Mucosa of rectum (tissue), 2 donors: ENCODE measurements at regions not wholly inside any gene's neighbourhood (a gene's known extent, or its start where the extent isn't known, plus 50 kb on each side); places are given as distances from the start of the nearest gene placed in this dataset.
"Not testable (repeated sequence)": the region's sequence is repeated elsewhere in the genome, so short reads cannot be mapped to it uniquely, and the experiment has no call there.

Experiments
- H3K27ac ChIP-seq, 2 donors: one replicate each; pipeline ENCODE4 v1.7.0; 2013; ENCODE audit warnings: inconsistent platforms in 2 of 2, low read depth in 2 of 2, low read length in 2 of 2
- H3K27me3 ChIP-seq, 2 donors: one replicate each; pipeline ENCODE4 v1.7.0; 2013; ENCODE audit warnings: low read length in 2 of 2; ENCODE audit not compliant: control insufficient read depth in 2 of 2, insufficient read depth in 2 of 2
- H3K36me3 ChIP-seq, 2 donors: one replicate each; pipeline ENCODE4 v1.7.0; 2013; ENCODE audit warnings: low read length in 2 of 2; ENCODE audit not compliant: control insufficient read depth in 2 of 2, insufficient read depth in 2 of 2
- H3K4me1 ChIP-seq, 2 donors: one replicate each; pipeline ENCODE4 v1.7.0; 2013; ENCODE audit warnings: low read length in 2 of 2, mild to moderate bottlenecking in 1 of 2; ENCODE audit not compliant: control insufficient read depth in 2 of 2, insufficient read depth in 2 of 2
- H3K4me3 ChIP-seq, 2 donors: one replicate each; pipeline ENCODE4 v1.7.0; 2013; ENCODE audit warnings: low read length in 2 of 2
- H3K9ac ChIP-seq, 2 donors: one replicate each; pipeline ENCODE4 v1.7.0; 2013; ENCODE audit warnings: low read length in 2 of 2, low read depth in 1 of 2, mild to moderate bottlenecking in 1 of 2
- H3K9me3 ChIP-seq, 2 donors: one replicate each; pipeline ENCODE4 v1.7.0; 2013; ENCODE audit warnings: low read length in 2 of 2; ENCODE audit not compliant: control insufficient read depth in 2 of 2
- donor health status: healthy.
- donor health status: Normal muscosa, but diverticular disease.

DNA sequence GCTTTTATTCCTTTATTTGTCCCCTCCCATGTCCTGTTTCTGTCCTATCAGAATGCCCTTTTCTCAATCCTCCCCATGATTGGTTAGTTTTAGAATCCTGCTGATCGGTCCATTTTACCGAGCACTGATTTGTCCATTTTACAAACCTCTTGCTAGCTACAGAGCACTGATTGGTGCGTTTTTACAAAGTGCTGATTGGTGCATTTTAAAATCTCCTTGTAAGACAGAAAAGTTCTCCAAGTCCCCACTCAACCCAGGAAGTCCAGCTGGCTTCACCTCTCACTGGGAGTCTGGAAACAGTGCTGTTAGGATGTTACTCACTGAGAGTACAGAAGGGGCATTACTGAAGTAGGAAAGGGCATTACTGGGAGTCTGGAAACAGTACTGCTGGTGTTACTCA, 461.7 kb upstream of the CDH4 start:
- H3K4me3 ChIP-seq, H3K27me3 ChIP-seq, H3K4me1 ChIP-seq, H3K9ac ChIP-seq, H3K9me3 ChIP-seq, H3K27ac ChIP-seq, H3K36me3 ChIP-seq: not testable (repeated sequence)

DNA sequence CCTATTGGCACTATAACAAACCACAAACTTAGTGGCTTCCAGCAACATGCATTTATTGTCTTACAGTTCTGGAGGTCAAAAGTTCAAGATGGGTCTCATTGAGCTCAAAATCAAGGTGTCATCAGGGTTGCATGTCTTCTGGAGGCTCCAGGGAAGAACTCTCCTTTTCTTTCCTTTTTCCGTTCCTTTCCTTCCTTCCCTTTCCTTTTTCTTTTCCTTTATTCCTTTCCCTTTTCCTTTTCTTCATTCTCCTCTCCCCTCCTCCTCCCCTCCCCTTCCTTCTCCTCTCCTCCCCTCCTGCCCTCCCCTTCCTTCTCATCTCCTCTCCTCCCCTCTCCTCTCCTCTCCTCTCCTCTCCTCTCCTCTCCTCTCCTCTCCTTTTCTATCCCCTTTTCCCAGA, 460.2 kb upstream of the CDH4 start:
- no peaks in the 10 kb centered on the region for H3K36me3 ChIP-seq
- no peak overlapping the region for H3K9ac ChIP-seq
- H3K4me3 ChIP-seq: no peak overlapping the region
- peaks cover 0 to 3% of the 10 kb centered on the region in 2 donors for H3K9me3 ChIP-seq
- no peak overlapping the region for H3K27ac ChIP-seq
- H3K4me1 ChIP-seq: no peaks in the 10 kb centered on the region
- no peaks in the 10 kb centered on the region for H3K27me3 ChIP-seq

DNA sequence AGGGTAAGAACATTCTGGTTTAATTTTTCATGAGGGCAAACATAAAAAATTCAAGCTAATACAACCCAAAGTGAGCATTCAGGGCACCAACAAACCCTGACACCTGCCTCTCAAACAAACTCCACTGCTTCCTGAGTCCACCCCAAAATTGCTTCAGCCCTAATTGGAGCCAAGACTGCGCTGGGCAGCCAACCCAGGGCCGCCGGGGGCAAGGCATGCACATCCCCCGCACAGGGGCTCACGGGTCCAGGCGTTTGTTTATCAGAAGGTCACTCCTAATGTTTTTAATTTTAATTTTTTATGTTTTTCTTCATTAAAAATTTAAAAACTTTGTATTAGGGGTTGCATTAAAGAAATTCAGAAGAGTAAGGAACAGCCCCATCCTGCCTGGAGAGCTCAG, 459.1 kb upstream of the CDH4 start:
- H3K4me1 ChIP-seq: no peaks in the 10 kb centered on the region
- no peaks in the 10 kb centered on the region for H3K27me3 ChIP-seq
- no peak overlapping the region for H3K27ac ChIP-seq
- H3K4me3 ChIP-seq: no peak overlapping the region
- H3K36me3 ChIP-seq: no peaks in the 10 kb centered on the region
- H3K9me3 ChIP-seq: peaks cover 0 to 3% of the 10 kb centered on the region in 2 donors
- no peak overlapping the region for H3K9ac ChIP-seq

DNA sequence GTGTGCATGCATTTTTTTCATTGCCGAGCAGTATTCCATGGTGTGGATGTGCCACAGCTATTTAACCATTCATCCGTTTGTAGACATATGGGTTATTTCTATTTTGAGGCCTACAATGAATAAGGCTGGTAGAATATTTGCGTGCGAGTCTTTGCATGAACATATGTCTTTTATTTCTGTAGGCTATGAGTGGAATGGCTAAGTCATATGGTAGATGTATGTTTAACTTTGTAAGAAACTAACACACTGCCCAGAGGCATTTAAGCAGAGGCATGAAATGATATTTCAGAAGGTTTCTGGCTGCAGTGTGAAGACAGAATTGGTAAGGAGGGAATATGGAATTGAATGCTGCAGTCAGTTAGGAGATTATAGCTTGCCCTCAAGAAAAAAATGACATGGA, 457.4 kb upstream of the CDH4 start:
- Histone ChIP-seq H3K27ac (no peak overlapping the region), H3K36me3 (no peaks in the 10 kb centered on the region), H3K27me3 (no peaks in the 10 kb centered on the region), H3K4me1 (no peaks in the 10 kb centered on the region), H3K9ac (no peak overlapping the region), H3K4me3 (no peak overlapping the region), H3K9me3 (peaks cover 2 to 3% of the 10 kb centered on the region in 2 donors)

DNA sequence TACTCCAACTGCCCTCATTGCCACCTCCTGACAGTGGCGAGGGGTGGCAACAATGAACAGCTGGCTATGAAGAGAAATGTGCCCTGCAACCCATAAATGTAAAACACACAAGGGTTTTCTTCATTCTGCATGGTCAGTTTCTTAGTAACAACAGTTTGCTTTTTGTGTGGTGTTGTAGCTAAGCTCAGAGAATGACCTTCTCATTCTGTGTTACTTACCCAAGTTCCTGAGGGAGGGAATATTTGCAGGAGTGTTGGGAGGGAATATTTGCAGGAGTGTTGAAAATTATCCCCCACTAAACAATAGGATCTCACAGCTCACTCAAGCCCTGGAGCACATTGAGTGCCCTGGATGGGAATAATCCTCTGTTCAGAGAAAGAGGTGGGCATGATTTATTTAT, 456.4 kb upstream of the CDH4 start:
- Histone ChIP-seq H3K4me3 (no peak overlapping the region), H3K27ac (no peak overlapping the region), H3K9ac (no peak overlapping the region), H3K9me3 (peaks cover 2 to 6% of the 10 kb centered on the region in 2 donors), H3K4me1 (no peaks in the 10 kb centered on the region), H3K27me3 (no peaks in the 10 kb centered on the region), H3K36me3 (no peaks in the 10 kb centered on the region)

DNA sequence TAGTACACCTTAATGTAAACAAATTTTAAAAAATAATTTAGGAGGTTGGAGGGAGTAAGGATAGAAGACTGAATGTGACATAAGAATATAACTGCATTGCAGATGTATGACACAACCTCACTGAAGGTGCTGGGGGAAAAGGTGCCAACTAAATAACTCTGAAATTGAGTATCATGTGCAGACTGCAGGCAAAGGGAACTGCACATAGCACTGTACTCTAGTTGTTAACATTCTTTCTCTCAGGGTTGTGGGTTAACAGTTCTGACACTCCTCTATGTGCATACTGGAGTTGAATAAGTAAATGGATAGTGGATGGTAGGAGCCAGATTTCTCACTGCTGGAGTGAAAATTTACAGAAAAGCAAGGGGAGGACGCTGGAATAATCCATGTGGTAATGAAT, 451.9 kb upstream of the CDH4 start:
- Histone ChIP-seq H3K27ac (no peak overlapping the region), H3K27me3 (no peaks in the 10 kb centered on the region), H3K9me3 (peaks cover 2 to 3% of the 10 kb centered on the region in 2 donors), H3K4me3 (no peak overlapping the region), H3K36me3 (no peaks in the 10 kb centered on the region), H3K4me1 (no peaks in the 10 kb centered on the region), H3K9ac (no peak overlapping the region)

DNA sequence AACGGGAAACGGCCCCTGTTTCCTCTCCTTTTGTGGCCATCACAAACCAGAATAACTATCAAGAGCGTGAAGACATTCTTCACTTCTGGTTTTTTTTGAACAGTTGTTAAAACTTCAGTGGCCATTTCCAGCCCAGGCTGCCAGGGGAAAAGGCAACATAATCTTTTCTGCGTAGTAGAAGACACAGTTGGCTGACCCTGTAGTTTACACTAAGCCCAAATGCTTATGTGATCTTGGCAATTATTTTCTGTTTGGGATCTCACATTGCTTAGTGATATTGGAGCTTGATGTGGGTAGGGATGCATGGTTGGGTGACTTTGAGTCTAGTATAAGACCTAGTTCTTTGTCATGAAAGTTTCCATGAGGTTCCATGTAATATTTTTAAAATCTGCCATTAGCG, 449.4 kb upstream of the CDH4 start:
- Histone ChIP-seq H3K4me1 (no peaks in the 10 kb centered on the region), H3K9ac (no peak overlapping the region)

DNA sequence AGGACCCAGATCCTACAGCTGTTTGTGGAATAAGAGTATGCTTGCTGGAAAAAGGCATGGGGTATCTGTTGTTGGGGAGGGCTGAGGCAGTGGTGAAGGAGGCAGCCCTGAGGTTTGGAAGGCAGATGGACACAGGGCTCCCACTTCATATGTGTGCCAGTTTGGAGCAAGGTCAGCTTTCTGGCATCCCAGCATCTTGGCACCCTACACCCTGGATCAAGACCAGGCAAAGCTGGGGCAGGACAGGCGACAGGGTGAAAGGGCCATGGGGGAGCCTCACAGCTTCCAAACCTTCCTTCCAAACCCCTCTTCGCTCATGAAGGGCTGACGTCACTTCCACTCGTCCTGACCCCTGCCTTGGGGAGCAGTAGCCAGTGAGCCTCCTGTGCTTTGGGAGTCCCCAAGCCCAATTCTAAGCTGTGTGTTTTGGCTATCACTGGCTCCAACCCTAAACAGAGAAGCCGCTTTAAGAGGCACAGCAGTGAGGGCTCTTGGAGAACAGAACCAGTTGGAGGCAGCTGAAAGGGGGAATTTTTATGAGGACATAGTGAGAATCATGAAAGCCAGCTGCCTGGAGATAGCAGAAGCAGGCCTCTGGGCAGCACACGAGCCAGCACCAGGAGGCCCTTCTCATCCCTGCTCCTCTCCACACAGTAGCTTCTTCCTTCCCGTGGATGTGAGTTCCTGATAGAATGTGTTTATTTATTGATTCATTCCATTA, 448.6 kb upstream of the CDH4 start:
- no peak overlapping the region for H3K27ac ChIP-seq
- H3K9me3 ChIP-seq: peaks cover 2 to 3% of the 10 kb centered on the region in 2 donors
- H3K27me3 ChIP-seq: no peaks in the 10 kb centered on the region

More for the DNA sequence above, 449.4 kb upstream of the CDH4 start:
- Histone ChIP-seq H3K4me3 (no peak overlapping the region), H3K36me3 (no peaks in the 10 kb centered on the region), H3K9me3 (peaks cover 2 to 3% of the 10 kb centered on the region in 2 donors), H3K27me3 (no peaks in the 10 kb centered on the region), H3K27ac (no peak overlapping the region)

DNA sequence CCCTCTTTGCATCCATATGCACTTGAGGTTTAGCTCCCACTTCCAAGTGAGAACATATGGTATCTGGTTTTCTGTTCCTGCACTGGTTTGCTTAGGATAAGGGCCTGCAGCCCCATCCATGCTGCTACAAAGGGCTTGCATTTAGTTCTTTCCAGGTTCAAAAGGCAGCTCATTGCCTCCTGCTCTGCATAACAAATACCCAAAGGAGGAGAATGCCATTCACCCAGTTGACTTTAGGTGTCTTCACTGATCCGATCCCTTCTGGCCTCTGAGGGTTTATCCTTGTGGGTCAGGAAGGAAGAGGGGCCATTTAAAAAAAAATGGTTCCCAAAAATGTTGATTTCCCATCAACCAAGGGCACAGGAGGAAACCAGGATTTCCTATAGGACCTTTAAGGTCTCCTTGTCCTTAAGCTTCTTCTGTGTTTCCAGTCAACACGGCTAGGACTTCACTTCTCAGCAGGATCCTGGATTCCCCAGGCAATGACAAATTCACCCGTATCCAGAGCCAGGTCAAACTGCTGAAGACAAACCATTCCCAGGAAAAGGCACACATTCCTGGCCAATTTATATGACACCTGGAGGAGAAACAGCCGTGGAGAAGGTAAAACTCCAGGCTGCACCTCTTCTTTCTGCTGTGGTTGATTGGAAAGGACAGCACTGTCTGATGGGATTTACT, 447.7 kb upstream of the CDH4 start:
- H3K36me3 ChIP-seq: no peaks in the 10 kb centered on the region
- no peak overlapping the region for H3K27ac ChIP-seq
- H3K9ac ChIP-seq: no peak overlapping the region
- H3K4me3 ChIP-seq: no peak overlapping the region
- peaks cover 0 to 3% of the 10 kb centered on the region in 2 donors for H3K9me3 ChIP-seq
- no peaks in the 10 kb centered on the region for H3K4me1 ChIP-seq
- no peaks in the 10 kb centered on the region for H3K27me3 ChIP-seq

More for the DNA sequence above, 448.6 kb upstream of the CDH4 start:
- Histone ChIP-seq H3K36me3 (no peaks in the 10 kb centered on the region), H3K4me3 (no peak overlapping the region), H3K9ac (no peak overlapping the region), H3K4me1 (no peaks in the 10 kb centered on the region)

DNA sequence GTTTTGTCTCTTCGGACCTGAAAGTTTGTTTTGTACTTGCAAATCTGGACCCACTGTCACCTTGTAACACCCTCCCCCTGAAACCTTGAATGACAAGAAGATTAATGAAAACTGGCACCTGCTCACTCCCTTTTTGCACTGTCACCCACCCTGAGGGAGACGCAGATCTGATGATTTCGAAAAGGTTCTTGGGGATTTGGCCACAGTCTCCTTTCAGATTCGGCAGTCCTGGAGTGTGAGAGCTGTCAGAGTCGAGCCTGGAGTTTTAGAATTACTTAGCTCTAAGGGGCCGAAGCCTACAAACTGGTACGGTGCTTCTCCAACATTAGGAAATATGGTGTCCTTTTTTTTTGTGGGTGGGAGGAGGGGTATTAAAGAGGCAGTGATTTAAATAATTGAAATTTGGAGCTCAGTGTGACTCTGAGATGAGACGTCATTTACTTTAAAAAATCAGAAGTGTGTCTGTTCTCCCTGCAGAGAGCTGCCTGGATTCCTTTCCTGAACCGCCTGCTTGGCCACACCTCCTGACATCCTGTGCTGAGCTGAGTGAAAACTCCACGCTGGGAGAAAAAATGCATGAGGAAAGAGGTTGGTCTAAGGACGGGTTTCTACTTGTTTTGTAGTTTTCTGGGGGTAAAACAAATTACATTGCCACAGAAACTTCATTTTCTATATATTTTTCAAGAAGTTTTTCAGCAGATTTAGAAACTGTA, 447.0 kb upstream of the CDH4 start:
- Histone ChIP-seq H3K4me1 (no peaks in the 10 kb centered on the region), H3K27me3 (no peaks in the 10 kb centered on the region), H3K9me3 (peaks cover 0 to 3% of the 10 kb centered on the region in 2 donors), H3K27ac (no peak overlapping the region), H3K4me3 (no peak overlapping the region), H3K9ac (no peak overlapping the region), H3K36me3 (no peaks in the 10 kb centered on the region)
